Muscle of arm (tissue), 1 donor: ENCODE measurements at regions not wholly inside any gene's neighbourhood (a gene's known extent, or its start where the extent isn't known, plus 50 kb on each side); places are given as distances from the start of the nearest gene placed in this dataset.
"Not testable (repeated sequence)": the region's sequence is repeated elsewhere in the genome, so short reads cannot be mapped to it uniquely, and the experiment has no call there.

Experiments
- DNase-seq: peaks from one replicate; pipeline ENCODE4 v3.0.0-alpha.2; 2013

- no peak for DNase-seq
These were observed 112.8 kb downstream of the DSC3 start for GRCh38 chr18:30929718-30930117.

GRCh38 chr18:30929065-30929464 is 113.5 kb downstream of the DSC3 start:
- no peak for DNase-seq

- DNase-seq: no peak
These were observed 114.9 kb downstream of the DSC3 start for GRCh38 chr18:30927517-30928075.

DNA sequence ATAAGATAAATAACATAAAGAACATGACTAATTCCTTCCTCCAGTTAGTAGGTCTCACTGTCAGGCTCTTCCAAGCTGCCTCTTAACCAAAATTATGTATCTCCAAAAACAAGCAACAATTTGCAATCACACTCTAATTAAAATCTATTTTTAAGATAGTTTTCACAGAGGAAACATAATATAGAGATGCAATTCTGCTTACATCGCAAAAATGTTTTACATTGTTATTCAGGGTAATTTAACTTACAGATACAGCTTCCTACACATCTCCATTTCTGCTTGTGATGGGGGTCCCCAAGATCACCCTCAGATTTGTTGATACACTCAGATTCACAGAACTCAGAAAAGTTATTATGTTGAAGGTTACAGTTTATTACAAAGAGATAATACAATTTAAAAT is 115.5 kb downstream of the DSC3 start:
- no peak for DNase-seq

DNA sequence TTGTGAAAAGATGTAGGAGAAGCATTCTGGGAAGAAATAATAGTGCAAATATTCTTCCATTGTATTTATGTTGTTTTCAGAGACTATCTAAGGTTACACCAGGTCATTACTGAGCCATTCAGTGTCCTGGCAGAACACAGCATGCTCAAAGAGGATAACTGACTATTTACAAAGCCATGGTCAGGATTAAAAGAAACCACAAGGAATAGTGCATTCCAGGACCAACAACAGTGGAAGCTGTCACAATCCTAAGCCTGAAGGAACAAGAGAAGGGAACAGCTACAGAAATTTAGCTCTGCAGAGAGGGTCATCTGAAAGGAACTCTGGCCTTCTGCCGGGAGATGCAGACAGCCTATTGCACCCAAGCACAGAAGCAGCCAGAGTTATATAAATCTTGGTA is 116.7 kb downstream of the DSC3 start:
- no peak for DNase-seq

- DNase-seq: no peak
These were observed 121.8 kb downstream of the DSC3 start for GRCh38 chr18:30920757-30921156.

DNA sequence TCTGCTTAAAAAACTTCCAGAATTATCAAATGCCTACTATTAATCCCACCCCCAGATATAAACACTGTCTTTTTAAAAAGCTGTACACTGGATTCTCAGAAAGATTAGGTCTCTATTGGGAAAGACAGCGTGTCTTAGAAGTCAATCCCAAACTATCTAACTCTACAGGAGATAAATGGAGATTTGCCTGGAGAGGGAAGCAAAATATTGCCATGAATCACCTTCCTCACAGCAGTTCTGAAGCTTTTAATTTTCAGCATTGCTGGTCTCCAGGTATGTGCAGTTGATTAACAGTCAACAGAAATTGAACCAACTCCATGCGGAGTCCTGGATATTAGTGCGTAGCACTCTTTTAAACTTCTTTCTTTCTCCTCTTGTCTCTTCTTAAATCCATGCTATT is 122.2 kb downstream of the DSC3 start:
- DNase-seq: no peak

- peak; percentile 3 for DNase-seq
These were observed 124.9 kb downstream of the DSC3 start for GRCh38 chr18:30917651-30918050.

- DNase-seq: no peak
These were observed 127.1 kb downstream of the DSC3 start for GRCh38 chr18:30915336-30915988.

DNA sequence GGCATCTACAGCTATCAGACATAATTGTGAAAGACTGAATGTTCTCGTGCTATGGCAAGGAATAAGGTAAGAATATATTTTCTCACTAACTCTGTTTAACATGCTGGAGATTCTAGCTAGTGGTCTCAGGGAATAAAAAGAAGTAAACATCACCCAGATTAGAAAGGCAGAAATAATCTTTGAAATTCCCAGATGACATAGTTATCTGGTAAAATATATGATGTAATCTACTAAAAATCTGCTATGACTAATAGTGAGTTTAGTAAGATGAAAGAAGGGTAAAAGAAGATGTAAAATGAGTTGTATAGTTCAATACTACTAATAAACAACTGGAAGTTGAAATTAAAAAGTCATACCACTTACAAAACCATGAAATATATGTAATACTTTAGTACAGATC is 134.2 kb downstream of the DSC3 start:
- DNase-seq: no peak

DNA sequence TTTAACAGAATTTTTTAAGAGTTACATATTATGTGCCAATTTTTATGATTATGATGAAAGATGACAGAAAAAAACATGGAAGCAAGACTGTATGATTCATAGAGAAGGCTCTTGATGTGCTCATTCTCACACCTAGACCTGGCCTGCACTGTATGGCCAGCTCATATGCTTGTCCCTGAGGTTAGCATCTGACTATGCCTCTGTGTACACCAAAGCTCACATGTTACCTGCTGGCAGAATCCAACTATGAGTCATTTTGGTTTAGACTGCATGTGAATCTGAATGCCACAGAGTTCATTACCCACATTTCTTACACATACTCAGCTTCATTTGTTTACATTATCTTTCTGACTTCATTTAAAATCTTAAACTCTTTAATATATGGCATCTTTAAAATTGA is 139.0 kb downstream of the DSC3 start:
- DNase-seq: no peak

DNA sequence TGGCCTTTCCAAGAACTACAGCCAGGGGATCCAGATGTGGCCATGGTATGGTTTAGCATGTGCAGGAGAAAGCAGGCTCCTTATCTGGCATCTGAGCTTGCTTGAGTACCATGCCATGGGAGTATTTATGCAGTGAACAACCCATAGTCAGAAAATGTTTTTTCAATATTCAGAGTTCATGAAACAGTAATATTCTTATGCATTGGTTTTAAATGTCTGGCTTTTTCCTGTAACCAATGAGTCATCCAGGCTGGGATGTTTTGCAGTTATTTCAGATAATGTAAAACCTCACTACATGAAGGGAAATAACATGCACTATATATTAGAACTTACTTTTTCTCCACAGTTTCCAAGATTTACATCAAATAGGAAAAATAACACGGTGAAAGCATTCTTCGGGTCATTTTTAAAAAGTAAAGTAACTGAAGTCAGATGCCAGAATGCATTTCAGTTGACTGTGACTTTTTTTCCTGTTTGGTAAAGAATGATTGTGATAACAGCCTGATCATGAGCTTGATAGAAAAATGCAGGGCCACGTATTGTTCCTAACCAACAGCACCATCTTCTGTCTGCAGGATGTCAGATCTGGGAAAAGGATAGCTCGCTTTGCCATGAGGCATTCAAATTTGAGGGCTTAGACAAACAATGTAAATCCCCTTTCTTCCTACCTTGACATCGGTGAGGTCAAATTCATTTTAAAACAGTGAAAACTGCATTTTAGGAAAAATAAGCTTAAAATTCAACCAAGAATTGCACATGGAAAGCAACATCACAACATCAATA is 152.8 kb downstream of the DSC3 start:
- DNase-seq: peak; percentile 14

DNA sequence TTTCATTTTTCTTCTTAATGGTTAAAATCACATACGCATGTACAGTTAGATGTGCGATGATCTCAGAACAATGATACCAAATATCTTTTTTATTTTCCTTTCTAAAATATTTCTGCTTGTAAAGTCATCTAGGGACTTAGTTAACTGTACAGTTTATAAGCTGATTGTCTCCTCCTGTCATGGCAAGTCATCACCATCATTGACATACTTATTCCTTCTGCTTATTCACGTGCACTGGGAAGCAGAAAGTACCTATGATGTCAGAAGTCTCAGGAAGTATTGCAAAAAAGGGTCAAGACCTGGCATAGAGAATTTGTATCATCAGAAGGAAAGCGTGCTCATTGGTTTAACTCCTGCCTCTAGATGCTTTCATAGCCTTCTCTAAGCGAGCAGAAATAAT is 154.2 kb downstream of the DSC3 start:
- no peak for DNase-seq

GRCh38 chr18:30886998-30887397 is 155.5 kb downstream of the DSC3 start:
- DNase-seq: no peak

DNA sequence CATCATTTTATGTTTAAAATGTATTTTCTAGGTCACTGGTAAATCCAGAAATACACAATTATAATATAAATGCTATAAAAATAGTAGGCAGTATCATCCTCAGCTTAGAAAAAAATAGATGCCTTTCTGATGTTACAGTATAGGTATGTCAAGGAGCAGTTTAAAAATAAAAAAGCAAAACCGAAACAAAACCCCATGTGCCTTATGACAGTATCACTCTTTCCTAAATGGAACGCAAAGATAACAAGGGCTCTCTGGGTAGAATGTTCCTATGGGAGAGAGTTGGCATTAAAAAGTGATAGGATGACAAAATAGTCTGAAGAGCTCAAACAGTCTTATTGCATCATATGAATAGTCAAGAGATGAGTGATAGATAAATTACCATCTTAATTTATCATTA is 172.1 kb downstream of the DSC3 start:
- DNase-seq: no peak

DNA sequence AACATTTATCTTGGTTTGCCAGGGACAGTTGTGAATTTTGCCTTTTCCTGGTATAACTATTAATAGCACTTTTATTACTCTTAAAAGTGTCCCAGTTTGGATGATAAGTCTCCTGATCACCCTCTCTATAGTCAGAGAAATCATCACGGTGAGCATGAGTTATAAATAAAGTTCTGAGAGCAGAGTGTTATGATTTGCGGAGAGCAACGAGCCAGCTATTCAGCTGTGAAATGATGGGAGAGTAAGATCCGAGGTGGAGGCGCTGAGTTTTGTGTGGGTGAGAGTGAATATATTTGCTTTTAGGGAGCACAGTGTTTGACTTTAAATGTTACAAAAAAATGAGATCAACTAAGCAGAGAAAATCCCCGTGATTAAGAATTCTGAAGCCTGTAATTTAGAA is 179.6 kb downstream of the DSC3 start:
- DNase-seq: no peak

GRCh38 chr18:30860741-30861140 is 181.8 kb downstream of the DSC3 start:
- DNase-seq: no peak

DNA sequence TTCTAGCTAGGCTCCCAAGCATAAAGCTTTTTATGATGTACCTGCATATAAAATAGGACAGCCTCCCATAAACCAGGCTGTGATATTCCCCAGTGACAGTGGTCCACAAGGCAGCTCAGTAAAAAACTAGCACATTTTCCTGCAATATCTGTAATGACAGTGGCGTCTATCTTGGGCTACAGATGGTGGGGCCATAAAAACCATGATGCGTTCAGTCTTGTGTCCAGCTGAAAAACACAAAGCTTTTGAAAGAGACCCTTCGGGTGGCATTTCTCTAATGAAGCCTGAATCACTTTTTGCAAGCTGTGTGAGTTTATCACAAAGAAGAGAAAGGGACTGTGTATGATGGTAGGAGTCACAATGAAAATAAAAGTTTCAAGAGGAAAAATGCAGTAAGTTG is 183.5 kb downstream of the DSC3 start:
- no peak for DNase-seq

GRCh38 chr18:30858560-30858959 is 184.0 kb downstream of the DSC3 start:
- DNase-seq: no peak

DNA sequence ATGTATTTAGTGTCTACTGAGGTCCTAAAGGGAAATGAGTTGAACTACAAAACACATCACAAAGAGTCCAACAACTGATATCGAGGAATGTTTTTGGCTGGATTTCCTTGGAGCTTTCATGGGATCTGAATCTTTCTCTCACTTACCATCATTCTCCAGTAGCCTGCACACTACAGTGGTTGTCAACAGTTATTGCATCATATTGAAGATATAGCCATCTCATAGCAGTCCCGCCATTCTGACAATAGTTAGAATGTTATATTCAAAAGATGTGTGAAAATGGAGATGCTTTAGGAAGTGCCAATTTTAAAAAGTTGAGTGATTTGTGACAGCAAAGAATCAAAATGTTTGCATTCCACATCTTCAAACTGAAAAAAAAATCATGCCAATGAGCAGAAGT is 186.8 kb downstream of the DSC3 start:
- DNase-seq: no peak

DNA sequence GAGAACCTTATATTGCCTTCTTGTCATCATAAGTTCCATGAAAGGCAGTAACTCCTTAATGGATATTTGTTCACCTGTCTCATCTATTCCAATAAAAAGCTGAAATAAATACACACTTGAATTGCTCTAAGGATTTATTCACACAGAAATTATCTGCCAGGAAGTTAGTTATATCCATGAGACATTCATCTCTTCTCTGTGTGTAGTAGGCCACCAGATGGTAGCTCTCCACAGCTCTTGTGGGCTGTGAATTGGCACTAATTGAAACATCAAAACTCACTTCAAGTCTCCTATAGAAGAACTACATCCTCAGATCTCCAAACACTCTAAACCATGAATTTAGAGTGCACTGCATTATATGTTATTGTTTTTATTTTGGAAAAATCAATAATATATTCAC is 189.6 kb downstream of the DSC3 start:
- no peak for DNase-seq

GRCh38 chr18:30852541-30852940 is 190.0 kb downstream of the DSC3 start:
- DNase-seq: no peak

GRCh38 chr18:30839056-30839561 is 203.4 kb downstream of the DSC3 start:
- not testable (repeated sequence) for DNase-seq
